NOMO-1 treated with dmso at 0.1 percent for 144 hours (cell line): ENCODE measurements at regions not wholly inside any gene's neighbourhood (a gene's known extent, or its start where the extent isn't known, plus 50 kb on each side); places are given as distances from the start of the nearest gene placed in this dataset.
"Not testable (repeated sequence)": the region's sequence is repeated elsewhere in the genome, so short reads cannot be mapped to it uniquely, and the experiment has no call there.

Experiments used
- DNase-seq: peaks from one replicate; lab custom pipeline; 2025; ENCODE audit not compliant: unreplicated experiment; lab: John Stamatoyannopoulos, UW

GRCh38 chr12:54799966-54800365, 54.4 kb upstream of the MUCL1 start:
- not testable (repeated sequence) for DNase-seq

- no peak for DNase-seq
Observed at GRCh38 chr12:54798651-54799050, 55.7 kb upstream of the MUCL1 start.

- DNase-seq, result no peak
Observed at GRCh38 chr12:54796991-54797390, 57.3 kb upstream of the MUCL1 start.

GRCh38 chr12:54795644-54796043, 58.7 kb upstream of the MUCL1 start:
- no peak for DNase-seq

- DNase-seq, result no peak
Observed at GRCh38 chr12:54786081-54786480, 68.2 kb upstream of the MUCL1 start.

- no peak for DNase-seq
Observed at GRCh38 chr12:54784115-54784514, 70.2 kb upstream of the MUCL1 start.

- not testable (repeated sequence) for DNase-seq
Observed at GRCh38 chr12:54777031-54777430, 77.3 kb upstream of the MUCL1 start.

GRCh38 chr12:54773593-54773992, 80.7 kb upstream of the MUCL1 start:
- no peak for DNase-seq

- no peak for DNase-seq
Observed at GRCh38 chr12:54765652-54766051, 88.7 kb upstream of the MUCL1 start.

- DNase-seq, result peak; percentile 16
Observed at GRCh38 chr12:54762390-54762789, 91.9 kb upstream of the MUCL1 start.

- DNase-seq, result peak; percentile 30
Observed at GRCh38 chr12:54759751-54760150, 94.6 kb upstream of the MUCL1 start.

GRCh38 chr12:54751493-54751892, 102.8 kb upstream of the MUCL1 start:
- no peak for DNase-seq

GRCh38 chr12:54749191-54749818, 101.1 kb upstream of the DCD start:
- DNase-seq, result peak; percentile 16

- no peak for DNase-seq
Observed at GRCh38 chr12:54744590-54744989, 96.4 kb upstream of the DCD start.

- no peak for DNase-seq
Observed at GRCh38 chr12:54740882-54741281, 92.7 kb upstream of the DCD start.

- no peak for DNase-seq
Observed at GRCh38 chr12:54736549-54736948, 88.4 kb upstream of the DCD start.

- no peak for DNase-seq
Observed at GRCh38 chr12:54734196-54734950, 86.2 kb upstream of the DCD start.

- DNase-seq, result no peak
Observed at GRCh38 chr12:54725233-54725843, 77.2 kb upstream of the DCD start.

- no peak for DNase-seq
Observed at GRCh38 chr12:54723379-54724256, 75.5 kb upstream of the DCD start.

GRCh38 chr12:54721312-54721711, 73.1 kb upstream of the DCD start:
- no peak for DNase-seq

GRCh38 chr12:54719691-54720090, 71.5 kb upstream of the DCD start:
- DNase-seq, result no peak
